ENCODE measurements at regions not wholly inside any gene's neighbourhood (a gene's known extent, or its start where the extent isn't known, plus 50 kb on each side); places are given as distances from the start of the nearest gene placed in this dataset.

DNA sequence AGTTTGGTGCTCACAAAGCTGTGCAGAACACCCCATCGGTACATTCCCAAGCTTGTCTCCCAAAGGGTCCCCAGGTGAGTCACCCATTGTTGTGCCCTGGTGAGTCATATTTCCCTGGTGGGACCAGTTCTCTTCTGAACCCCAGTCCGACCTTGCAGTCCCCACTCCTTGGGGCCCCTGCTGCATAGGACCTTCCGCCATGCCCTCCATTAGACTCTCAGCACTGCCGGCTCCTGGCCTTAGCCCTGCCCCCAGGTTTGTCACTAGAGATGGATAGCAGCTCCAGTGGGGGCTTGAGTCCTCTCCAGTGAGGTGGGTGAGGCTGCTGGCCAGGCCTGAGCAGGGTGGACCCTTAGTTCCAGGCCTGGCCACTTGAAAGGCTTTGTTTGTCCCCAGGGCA lies 80.5 kb upstream of the MKI67 start:
- TF ChIP-seq CTCF (IDR thresholded peaks at IDR 0.05; ENCODE audit: low read length) = no peak
- no peak for TF ChIP-seq EZH2 (IDR thresholded peaks at IDR 0.05; ENCODE audit: borderline replicate concordance, low read length)
